GM23338 (cell line): ENCODE measurements at regions not wholly inside any gene's neighbourhood (a gene's known extent, or its start where the extent isn't known, plus 50 kb on each side); places are given as distances from the start of the nearest gene placed in this dataset.

ENCODE experiments used
- ATAC-seq: fragments of 200-7000 bp; cut with Tn5 transposase; 3 replicates; pipeline ENCODE4 v1.9.1; 2020
- DNase-seq: peaks from one replicate; pipeline ENCODE4 v3.0.0-alpha.2; 2015; ENCODE audit warnings: low spot score
- H2AFZ ChIP-seq: fragments of 200-600 bp; sonication (generic); 2 replicates; pipeline ENCODE4 v1.8.0; 2016; ENCODE audit warnings: antibody characterized with exemption, mild to moderate bottlenecking, moderate library complexity
- H3F3A ChIP-seq: fragments of 200-600 bp; sonication (generic); replicated peaks from 2 replicates; pipeline ENCODE4 v1.8.0; 2017; ENCODE audit warnings: antibody characterized with exemption, mixed run types, low read depth
- H3K27ac ChIP-seq: fragments of 200-600 bp; sonication (generic); 2 replicates; pipeline ENCODE4 v1.6.1; 2016; ENCODE audit warnings: low read depth
- H3K27me3 ChIP-seq: fragments of 200-600 bp; sonication (generic); 2 replicates; pipeline ENCODE4 v1.8.0; 2016; ENCODE audit warnings: mild to moderate bottlenecking, mixed run types, moderate library complexity; ENCODE audit not compliant: insufficient read depth
- H3K36me3 ChIP-seq: fragments of 200-600 bp; sonication (generic); 2 replicates; pipeline ENCODE4 v1.8.0; 2016; ENCODE audit warnings: mild to moderate bottlenecking; ENCODE audit not compliant: insufficient read depth
- H3K4me1 ChIP-seq: fragments of 200-600 bp; sonication (generic); 2 replicates; pipeline ENCODE4 v1.8.0; 2016; ENCODE audit warnings: mild to moderate bottlenecking, moderate library complexity; ENCODE audit not compliant: insufficient read depth
- H3K4me2 ChIP-seq: fragments of 200-600 bp; sonication (generic); 2 replicates; pipeline ENCODE4 v1.7.1; 2017; ENCODE audit warnings: mixed run types
- H3K4me3 ChIP-seq: fragments of 200-600 bp; sonication (generic); 2 replicates; pipeline ENCODE4 v1.6.1; 2016; ENCODE audit warnings: mixed run types
- H3K79me2 ChIP-seq: fragments of 200-600 bp; sonication (generic); replicated peaks from 2 replicates; pipeline ENCODE4 v1.8.0; 2017; ENCODE audit warnings: mild to moderate bottlenecking; ENCODE audit not compliant: insufficient read depth
- H3K9me2 ChIP-seq: fragments of 200-600 bp; sonication (generic); 2 replicates; pipeline ENCODE4 v1.8.0; 2017; ENCODE audit not compliant: insufficient read depth
- H4K20me1 ChIP-seq: fragments of 200-600 bp; sonication (generic); replicated peaks from 2 replicates; pipeline ENCODE4 v1.8.0; 2017; ENCODE audit warnings: mild to moderate bottlenecking; ENCODE audit not compliant: insufficient read depth
- H3K27ac Mint-ChIP-seq: 2 replicates; pipeline ENCODE4 v1.8.0; 2020; ENCODE audit warnings: inconsistent platforms, mild to moderate bottlenecking, moderate library complexity, mixed read lengths
- H3K27me3 Mint-ChIP-seq: 3 replicates; pipeline ENCODE4 v1.8.0; 2022; ENCODE audit warnings: low read depth, mild to moderate bottlenecking, moderate library complexity, mixed read lengths, inconsistent platforms; ENCODE audit not compliant: insufficient read depth, poor library complexity
- H3K36me3 Mint-ChIP-seq: 3 replicates; pipeline ENCODE4 v1.8.0; 2021; ENCODE audit warnings: low read depth, mild to moderate bottlenecking, inconsistent platforms, moderate library complexity, mixed read lengths
- H3K4me1 Mint-ChIP-seq: 3 replicates; pipeline ENCODE4 v1.8.0; 2020; ENCODE audit warnings: mild to moderate bottlenecking, inconsistent platforms, mixed read lengths
- H3K4me3 Mint-ChIP-seq: 3 replicates; pipeline ENCODE4 v1.8.0; 2021; ENCODE audit warnings: moderate library complexity, mild to moderate bottlenecking, inconsistent platforms, mixed read lengths
- H3K9me3 Mint-ChIP-seq: 3 replicates; pipeline ENCODE4 v1.8.0; 2020; ENCODE audit warnings: moderate library complexity, mild to moderate bottlenecking, inconsistent platforms, mixed read lengths
- CTCF ChIP-seq, 2 experiments: fragments of 200-600 bp in 1 of 2; sonication (generic) in 1 of 2; conservative IDR thresholded peaks; 2 replicates each; pipeline versions ENCODE4 v1.5.1 to v1.6.1; 2016 to 2017; ENCODE audit warnings: antibody characterized with exemption in 2 of 2, low read depth in 2 of 2, mild to moderate bottlenecking in 2 of 2, moderate library complexity in 1 of 2
- ETS1 ChIP-seq: IDR thresholded peaks from 2 replicates; pipeline ENCODE4 v1.6.1; 2016; ENCODE audit warnings: antibody characterized with exemption
- EZH2 ChIP-seq: fragments of 200-600 bp; sonication (generic); IDR thresholded peaks from one replicate; pipeline ENCODE4 v1.8.0; 2017; ENCODE audit warnings: antibody characterized with exemption, mild to moderate bottlenecking, low read depth; ENCODE audit not compliant: unreplicated experiment
- JUNB ChIP-seq: IDR thresholded peaks from one replicate; pipeline ENCODE4 v1.6.1; 2016; ENCODE audit warnings: antibody characterized with exemption; ENCODE audit not compliant: unreplicated experiment
- POLR2AphosphoS5 ChIP-seq: IDR thresholded peaks from 2 replicates; pipeline ENCODE4 v1.6.1; 2016; ENCODE audit warnings: antibody characterized with exemption, low read depth
- REST ChIP-seq: IDR thresholded peaks from one replicate; pipeline ENCODE4 v1.6.1; 2018; ENCODE audit warnings: antibody characterized with exemption; ENCODE audit not compliant: unreplicated experiment
- STAT1 ChIP-seq: IDR thresholded peaks from one replicate; pipeline ENCODE4 v1.6.1; 2016; ENCODE audit warnings: antibody characterized with exemption; ENCODE audit not compliant: unreplicated experiment
- ZNF462 ChIP-seq: fragments of 250-450 bp; sonication (Bioruptor Pico); IDR thresholded peaks from 2 replicates; pipeline ENCODE4 v1.5.0; 2020; ENCODE audit warnings: mild to moderate bottlenecking, moderate library complexity

GRCh38 chr1:193890935-193891334 is 704.5 kb upstream of the B3GALT2 start (continued):
- TF ChIP-seq ZNF462 (CRISPR knock-in tag) (no peak), JUNB (no peak), ETS1 (no peak), POLR2AphosphoS5 (no peak)

- H3K36me3 Mint-ChIP-seq = no peaks in the 10 kb centered on the region
- no peaks in the 10 kb centered on the region for H3K79me2 ChIP-seq
- no peak overlapping the region for H3K4me3 Mint-ChIP-seq
- no peak overlapping the region for H3K27ac ChIP-seq
- H3K4me1 ChIP-seq = no peaks in the 10 kb centered on the region
- no peaks in the 10 kb centered on the region; the same call in 1 of the 3 replicates for H3K9me3 Mint-ChIP-seq
- ATAC-seq (peak; percentile 71), DNase-seq (peak; percentile 31)
- H3K9me2 ChIP-seq = peaks cover 7% of the 10 kb centered on the region
- no peaks in the 10 kb centered on the region for H3K27me3 Mint-ChIP-seq
- no peaks in the 10 kb centered on the region for H4K20me1 ChIP-seq
- H3K4me3 ChIP-seq = no peak overlapping the region
- H3K27ac Mint-ChIP-seq = no peak overlapping the region
- H3F3A ChIP-seq = no peaks in the 10 kb centered on the region
- H2AFZ ChIP-seq = peak overlapping the region; percentile 29; the same call in 1 of the 2 replicates
- H3K27me3 ChIP-seq = no peaks in the 10 kb centered on the region
- no peaks in the 10 kb centered on the region for H3K4me1 Mint-ChIP-seq
- no peak overlapping the region for H3K4me2 ChIP-seq
- TF ChIP-seq STAT1 (no peak), CTCF (conservative IDR thresholded peaks at IDR 0.05; ENCODE audit: low read depth in 2 of 2) (peak; percentile 27 to 51; a peak in 3 of 4 replicates), REST (no peak), EZH2 (no peak)
- H3K36me3 ChIP-seq = no peaks in the 10 kb centered on the region
Observed at GRCh38 chr1:193884848-193885558, 698.6 kb upstream of the B3GALT2 start.
